NCI-H2029 (cell line): ENCODE measurements at regions not wholly inside any gene's neighbourhood (a gene's known extent, or its start where the extent isn't known, plus 50 kb on each side); places are given as distances from the start of the nearest gene placed in this dataset.
"Not testable (repeated sequence)": the region's sequence is repeated elsewhere in the genome, so short reads cannot be mapped to it uniquely, and the experiment has no call there.

ENCODE experiments used
- DNase-seq: peaks from one replicate; lab custom pipeline; 2025; lab: John Stamatoyannopoulos, UW

- no peak for DNase-seq
Observed at GRCh38 chr11:134725716-134726639, 313.9 kb upstream of the B3GAT1 start.

- DNase-seq, result no peak
Observed at GRCh38 chr11:134725211-134725610, 313.2 kb upstream of the B3GAT1 start.

GRCh38 chr11:134724779-134725140 is 312.7 kb upstream of the B3GAT1 start:
- DNase-seq, result no peak

- DNase-seq, result no peak
Observed at GRCh38 chr11:134724106-134724778, 312.2 kb upstream of the B3GAT1 start.

- DNase-seq, result not testable (repeated sequence)
Observed at GRCh38 chr11:134720691-134721070, 308.6 kb upstream of the B3GAT1 start.

- not testable (repeated sequence) for DNase-seq
Observed at GRCh38 chr11:134719940-134720690, 308.1 kb upstream of the B3GAT1 start.

- DNase-seq, result no peak
Observed at GRCh38 chr11:134719397-134719796, 307.4 kb upstream of the B3GAT1 start.

- DNase-seq, result no peak
Observed at GRCh38 chr11:134716582-134716981, 304.5 kb upstream of the B3GAT1 start.

- DNase-seq, result no peak
Observed at GRCh38 chr11:134714021-134714656, 302.1 kb upstream of the B3GAT1 start.

GRCh38 chr11:134712228-134713145 is 300.4 kb upstream of the B3GAT1 start:
- no peak for DNase-seq

- DNase-seq, result no peak
Observed at GRCh38 chr11:134711588-134711987, 299.5 kb upstream of the B3GAT1 start.

GRCh38 chr11:134710861-134711407 is 298.9 kb upstream of the B3GAT1 start:
- no peak for DNase-seq

GRCh38 chr11:134705858-134706257 is 293.8 kb upstream of the B3GAT1 start:
- no peak for DNase-seq

GRCh38 chr11:134702827-134703226 is 290.8 kb upstream of the B3GAT1 start:
- no peak for DNase-seq

GRCh38 chr11:134701564-134702165 is 289.6 kb upstream of the B3GAT1 start:
- peak; percentile 10 for DNase-seq

GRCh38 chr11:134700101-134700640 is 288.1 kb upstream of the B3GAT1 start:
- DNase-seq, result no peak

- DNase-seq, result no peak
Observed at GRCh38 chr11:134696455-134696854, 284.4 kb upstream of the B3GAT1 start.

- DNase-seq, result no peak
Observed at GRCh38 chr11:134691985-134692384, 279.9 kb upstream of the B3GAT1 start.

- DNase-seq, result no peak
Observed at GRCh38 chr11:134691295-134691873, 279.3 kb upstream of the B3GAT1 start.

GRCh38 chr11:134689886-134690285 is 277.8 kb upstream of the B3GAT1 start:
- no peak for DNase-seq
